Stimulated activated CD8-positive, alpha-beta memory T cell treated with anti-CD3 and anti-CD28 coated beads, Interleukin-7, amount 100 ng/mL, for 4 hours (primary cell): ENCODE measurements at regions not wholly inside any gene's neighbourhood (a gene's known extent, or its start where the extent isn't known, plus 50 kb on each side); places are given as distances from the start of the nearest gene placed in this dataset.
A peak's percentile ranks its signal among the peaks of the same experiment; 100 is the strongest.

Experiments used
- DNase-seq, 2 donors: peaks; one replicate each; pipeline ENCODE4 v3.0.0-alpha.2; 2020; ENCODE audit warnings: low read depth in 2 of 2

DNA sequence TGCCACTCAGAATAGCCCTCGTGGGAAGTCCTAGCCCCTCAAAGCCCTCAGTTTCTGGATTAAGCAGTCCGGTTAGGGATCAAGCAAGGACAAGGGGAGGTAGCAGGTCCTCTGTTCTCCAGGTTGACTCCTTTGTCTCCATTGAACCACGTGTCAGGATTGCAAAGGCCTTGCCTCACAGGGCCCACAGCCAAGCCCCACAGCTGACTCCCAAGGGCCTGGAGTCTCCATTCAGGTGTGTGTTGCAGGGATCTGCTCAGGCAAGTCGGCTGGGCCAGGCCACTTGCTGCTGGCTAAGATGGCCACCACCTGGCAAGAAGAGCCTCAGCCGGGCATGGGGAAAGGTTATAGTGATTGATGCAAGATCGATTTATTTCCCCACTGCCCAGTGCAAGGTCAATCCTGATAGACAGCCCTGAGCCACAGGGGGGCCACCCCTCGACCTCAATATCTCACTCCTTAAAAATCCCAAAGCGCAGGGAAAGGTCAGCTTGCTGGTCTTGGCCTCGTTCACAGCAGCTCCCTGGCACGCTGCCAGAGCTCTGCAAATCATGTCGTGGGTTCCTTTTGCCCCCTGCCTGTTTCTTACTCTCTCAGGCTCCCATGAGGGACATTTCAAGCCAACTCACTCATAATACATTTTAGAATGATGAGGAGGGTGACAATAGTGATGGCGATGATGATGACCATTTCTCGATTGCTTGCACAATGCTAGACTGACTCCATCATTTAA is 75.9 kb downstream of the EDN3 start:
- no peak for DNase-seq

DNA sequence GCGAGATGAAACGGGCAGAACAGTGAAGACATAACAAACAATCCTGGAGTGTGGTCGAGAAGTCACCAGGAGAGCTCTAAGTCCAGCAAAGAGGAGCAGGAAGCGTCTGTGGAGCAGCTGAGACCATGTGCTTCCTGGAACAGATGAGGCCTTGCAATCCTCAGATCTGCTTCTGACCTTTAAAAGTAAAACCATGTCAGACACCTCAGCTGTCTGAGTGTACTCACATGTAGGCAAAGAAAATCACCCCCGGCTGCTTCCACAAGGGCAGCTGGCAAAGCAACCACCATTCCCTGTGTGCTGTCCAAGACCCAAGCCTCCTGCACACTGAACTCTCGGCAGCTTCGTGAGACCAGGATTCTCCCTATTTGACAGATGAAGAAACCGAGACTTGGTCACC is 76.6 kb downstream of the EDN3 start:
- no peak for DNase-seq

DNA sequence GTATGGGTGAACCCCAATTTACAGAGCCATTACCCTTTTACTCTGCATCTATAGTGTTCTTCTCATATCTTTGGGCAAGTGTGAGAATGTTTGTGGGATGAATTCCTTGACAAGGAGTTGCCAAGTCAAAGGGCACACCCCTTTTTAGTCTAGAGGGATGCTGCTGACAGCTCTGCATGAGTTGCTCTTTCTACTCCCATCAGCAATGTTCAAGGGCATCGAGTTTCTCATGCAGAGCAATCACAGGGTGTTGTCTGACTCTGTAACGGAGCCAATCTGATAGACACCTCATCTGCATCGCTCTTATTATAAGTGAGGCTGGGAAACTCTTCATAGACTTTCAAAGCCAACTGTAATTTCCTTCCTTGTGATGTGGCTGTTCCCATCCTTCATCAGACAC is 77.4 kb downstream of the EDN3 start:
- no peak for DNase-seq

DNA sequence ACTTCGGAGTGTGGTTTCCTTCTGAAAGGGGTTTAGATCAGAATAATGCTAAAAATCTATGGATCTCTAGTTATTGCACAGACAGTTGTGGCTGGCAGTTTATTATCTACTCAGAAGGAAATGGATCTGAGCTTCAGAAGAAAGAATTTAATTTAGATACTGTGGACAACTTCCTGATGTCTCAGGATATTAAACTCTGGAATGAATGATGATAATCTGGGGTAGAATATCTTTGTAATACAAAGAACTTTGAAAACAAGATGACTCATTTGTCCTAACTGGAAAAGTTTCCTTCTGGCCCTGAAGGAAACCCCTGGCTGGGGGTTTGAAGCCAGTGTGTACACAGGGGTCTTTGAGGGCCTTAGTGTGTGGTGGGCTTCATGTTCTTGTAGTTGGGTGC is 78.0 kb downstream of the EDN3 start:
- no peak for DNase-seq

DNA sequence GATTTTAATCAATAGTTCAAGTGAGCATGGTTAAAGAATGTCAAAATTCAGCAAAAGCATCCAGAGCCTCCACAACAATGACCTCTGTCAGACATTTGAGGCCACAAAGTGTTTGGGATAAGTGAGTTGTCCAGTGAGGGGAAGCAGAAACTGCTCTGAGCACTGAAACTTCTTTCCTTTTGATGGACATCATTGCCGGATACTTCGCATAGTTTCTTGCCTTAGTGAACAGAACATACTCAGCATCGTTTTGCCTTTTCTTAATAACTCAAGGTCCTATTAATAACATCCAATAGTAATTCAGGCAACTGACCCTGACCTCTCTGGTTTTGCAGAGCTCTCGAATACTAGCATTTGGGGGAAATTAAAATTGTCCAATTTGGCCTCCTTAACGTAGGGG is 78.6 kb downstream of the EDN3 start:
- no peak for DNase-seq

DNA sequence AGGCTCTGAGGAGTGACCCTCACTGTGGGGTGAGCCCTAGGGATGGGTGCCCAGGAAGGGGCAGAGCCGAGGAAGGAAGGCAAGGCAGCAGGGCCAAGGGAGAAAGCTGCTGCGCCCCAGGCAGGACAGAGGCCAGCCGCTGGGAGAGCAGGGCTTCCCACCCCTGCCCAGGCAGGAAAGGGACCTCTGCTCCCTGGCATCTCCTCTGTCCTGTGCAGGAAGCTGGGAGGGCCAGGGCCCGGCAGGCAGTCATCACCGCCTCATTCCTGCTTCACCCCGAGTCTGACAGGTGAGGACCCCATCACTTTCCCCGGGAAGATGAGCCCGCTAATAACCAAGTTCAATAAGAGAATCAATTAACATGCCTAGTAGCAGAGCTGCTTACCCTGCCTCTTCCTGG is 81.3 kb downstream of the EDN3 start:
- no peak for DNase-seq

DNA sequence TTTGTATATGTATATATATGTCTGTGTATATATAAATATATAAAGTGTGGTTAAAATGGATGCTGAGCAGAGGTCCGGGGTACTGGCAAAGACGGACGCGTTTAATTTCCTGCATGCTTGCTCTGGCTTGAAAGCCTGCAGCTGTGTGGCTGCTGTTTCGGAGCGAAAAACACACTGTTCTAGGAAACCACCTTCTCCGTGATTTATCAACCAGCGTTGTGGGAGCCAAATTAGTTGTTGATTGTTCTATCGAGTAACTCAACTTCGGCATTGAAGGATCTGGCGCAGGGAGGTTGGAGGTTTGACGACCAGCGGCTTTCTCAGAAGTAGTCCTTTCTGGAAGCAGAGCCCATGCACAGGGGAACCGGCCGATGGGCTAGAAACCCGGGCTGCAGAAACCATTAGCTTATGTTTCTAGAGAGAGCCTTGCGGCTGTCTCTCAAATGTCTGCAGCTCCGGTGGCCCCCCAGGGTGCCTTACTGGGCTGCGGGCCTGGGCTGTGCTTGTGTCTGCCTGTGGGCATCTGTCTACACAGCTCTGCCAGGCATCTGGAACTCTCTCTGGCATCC is 81.8 kb downstream of the EDN3 start:
- no peak for DNase-seq

DNA sequence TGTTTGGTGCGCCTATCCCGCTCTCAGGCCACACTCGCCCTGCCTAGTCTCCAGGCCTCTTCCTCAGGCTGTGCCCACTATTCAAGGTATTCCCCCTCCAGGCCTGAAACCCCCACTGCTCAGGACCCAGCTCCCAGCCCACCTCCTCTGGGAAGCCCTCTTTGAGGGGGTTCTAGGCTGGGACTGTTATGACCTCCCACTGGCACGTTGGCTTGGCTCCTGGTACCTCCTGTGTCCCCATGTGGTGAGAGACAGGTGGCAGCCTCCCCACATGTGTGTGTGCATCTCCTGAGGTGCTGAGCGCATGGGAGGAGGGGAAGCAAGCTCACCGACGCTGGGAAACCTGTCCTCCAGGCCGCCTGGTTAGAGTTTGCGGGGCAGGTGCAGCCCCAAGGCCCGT is 82.5 kb downstream of the EDN3 start:
- no peak for DNase-seq

DNA sequence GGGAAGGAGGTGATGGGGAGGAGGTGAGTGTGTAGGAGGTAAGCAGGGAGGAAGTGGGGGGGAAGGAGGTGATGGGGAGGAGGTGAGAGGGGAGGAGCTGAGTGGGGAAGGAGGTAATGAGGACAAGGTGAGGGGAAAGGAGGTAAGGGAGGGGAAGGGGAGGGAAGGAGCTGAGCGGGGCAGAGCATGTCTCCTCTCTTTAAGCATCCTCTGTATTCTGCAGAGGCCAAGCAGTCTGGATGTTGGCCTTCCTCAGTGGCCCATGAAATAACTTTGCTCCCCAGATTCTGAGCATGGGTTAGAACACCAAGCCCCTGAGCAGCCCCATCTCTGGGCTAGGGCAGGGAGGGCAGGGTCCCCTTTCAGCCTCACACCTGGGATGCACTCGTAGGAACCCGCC is 84.6 kb downstream of the EDN3 start:
- DNase-seq: no peak

DNA sequence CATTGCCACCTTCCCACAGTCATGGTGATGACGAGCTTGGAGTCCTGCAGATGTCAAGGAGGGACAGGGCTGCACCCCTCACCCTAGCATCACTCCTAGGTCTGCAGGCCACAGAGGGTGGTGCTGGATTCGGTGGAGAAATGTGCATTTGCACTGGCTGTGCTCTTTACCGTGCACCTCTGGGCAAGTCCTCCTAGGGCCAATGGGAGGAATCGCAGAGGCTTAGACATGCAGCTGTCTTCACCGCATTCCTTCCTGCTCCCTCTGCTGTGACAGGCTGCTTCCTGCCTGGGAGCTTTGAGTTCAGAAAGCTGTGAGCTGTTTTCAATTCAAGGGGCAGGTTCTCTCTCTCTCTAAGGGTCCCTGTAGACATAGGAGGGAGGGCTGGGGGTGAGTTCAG is 85.1 kb downstream of the EDN3 start:
- no peak for DNase-seq

DNA sequence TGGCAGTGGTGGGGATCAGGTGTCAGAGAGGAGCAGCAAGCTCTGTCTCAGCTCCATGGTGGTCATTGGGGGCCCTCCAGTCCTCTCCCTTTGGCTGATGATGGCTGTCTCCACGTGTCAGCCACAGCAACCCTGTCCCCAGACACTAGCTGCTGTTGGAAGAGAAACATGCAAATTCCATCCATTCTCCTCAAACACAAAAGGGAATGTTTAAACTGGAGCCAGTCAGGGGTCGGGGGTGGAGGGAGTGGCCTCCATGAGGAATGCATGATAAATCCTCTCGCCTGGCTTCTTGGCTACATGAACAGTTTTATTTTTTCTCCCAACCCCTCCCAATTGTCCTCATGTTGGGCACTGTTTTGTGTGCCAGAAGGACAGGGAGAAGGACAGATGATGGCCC is 86.4 kb downstream of the EDN3 start:
- DNase-seq: no peak

DNA sequence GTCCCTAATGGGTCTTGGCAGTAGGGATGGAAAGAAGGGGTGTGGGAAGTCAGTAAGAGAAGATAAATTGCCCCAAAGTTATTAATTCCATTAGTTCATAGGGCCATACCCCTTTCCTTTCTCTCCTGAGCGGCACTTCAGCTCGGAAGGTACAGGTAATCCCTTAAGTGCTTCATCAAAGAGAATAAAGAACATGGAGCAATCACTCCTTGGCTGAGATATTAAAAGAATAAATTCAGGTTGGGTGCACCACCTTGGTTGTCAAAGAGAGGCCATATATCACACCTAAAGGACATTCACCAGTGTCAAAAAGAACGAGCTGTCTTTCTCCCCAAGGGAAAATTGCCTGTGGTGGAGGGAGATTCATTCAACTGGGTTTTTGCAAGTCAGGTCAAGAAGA is 87.5 kb downstream of the EDN3 start:
- no peak for DNase-seq

DNA sequence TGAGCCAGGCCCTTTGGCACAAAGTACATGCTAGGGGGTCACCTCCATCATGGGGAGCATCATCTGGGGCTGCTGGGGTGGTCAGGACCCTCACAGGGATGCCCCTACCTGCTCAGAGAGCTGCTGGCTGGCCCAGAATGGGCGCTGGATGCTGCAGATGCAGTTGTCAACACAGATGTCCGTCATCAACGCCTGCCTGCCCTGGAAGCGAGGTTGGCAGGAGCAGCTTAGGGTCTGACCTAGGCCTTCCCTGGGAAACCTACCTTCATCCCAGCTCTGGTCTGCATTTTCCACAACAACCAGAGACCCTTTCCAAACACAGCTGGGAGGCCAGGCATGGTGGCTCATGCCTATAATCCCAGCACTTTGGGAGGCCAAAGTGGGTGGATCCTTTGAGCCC is 88.0 kb downstream of the EDN3 start:
- no peak for DNase-seq

DNA sequence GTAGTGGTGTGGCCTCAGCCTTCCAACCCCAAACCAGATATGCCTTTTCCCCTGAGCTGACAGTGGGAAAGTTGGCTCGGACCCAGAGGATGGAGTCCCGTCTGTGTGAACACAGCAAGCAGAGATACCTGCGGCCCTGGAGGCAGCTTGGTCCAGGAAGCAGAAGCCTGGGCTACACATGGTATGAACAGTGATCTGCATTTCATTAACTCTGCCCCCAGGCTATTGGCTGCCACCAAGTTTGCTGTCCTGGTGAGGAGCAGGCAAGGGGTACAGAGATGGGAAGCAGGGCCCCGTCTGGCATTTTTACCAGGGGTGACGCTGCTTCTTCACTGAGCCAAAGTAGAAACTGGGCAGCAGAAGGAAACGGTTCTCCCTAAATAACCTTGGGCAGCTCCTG is 90.0 kb downstream of the EDN3 start:
- no peak for DNase-seq

DNA sequence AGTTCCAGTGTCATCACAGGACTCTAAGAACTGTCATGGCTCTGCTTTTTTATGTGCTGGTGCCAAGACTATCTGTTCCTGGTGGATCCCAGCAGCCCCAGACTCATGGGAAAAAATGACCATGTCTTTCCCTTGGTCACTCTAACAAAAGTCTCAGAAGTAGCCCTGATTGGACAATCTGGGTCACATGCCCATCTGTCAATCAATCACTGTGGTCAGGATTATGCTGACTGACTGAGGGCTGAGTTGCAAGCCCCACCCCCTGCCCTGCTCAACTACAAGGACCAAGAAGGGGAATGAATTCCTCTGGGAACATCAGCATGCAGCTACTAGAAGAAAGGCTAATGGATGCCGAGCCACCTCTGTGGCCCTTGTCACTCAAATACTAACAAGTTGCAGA is 91.6 kb downstream of the EDN3 start:
- no peak for DNase-seq

DNA sequence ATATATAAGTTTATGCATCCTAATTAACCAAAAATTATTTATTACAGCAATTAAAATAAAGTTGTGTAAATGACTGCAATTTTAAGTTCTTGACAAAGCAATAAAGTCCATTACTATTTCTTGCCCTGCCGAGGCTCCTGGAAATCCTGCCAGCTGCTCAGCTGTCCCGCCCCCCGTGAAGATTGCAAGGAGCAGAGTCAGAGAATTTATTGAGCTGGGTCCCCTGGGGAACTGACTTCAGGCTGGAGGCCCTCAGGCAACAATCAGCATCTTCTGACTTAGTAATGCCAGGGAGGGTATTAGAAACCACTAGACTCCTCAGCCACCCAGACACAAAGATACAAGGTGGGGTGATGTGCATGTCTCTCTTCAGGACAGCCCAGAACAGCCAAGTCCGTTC is 92.3 kb downstream of the EDN3 start:
- no peak for DNase-seq

DNA sequence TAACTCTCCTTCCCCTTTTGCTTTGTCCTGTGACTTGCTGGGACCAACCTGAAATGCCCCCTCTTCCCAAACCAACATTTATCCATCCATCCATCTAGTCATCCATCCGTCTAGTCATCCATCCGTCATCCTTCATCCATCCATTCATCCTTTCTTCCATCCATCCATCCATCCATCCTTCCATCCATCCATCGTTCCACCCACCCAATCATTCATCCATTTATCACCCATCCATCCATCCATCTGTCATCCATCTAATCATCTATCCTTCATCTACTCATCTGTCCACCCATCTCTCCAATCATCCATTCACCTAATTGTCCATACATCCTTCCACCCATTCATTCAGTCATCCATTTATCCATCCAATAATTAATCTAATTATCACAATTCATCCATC is 92.7 kb downstream of the EDN3 start:
- DNase-seq: no peak

DNA sequence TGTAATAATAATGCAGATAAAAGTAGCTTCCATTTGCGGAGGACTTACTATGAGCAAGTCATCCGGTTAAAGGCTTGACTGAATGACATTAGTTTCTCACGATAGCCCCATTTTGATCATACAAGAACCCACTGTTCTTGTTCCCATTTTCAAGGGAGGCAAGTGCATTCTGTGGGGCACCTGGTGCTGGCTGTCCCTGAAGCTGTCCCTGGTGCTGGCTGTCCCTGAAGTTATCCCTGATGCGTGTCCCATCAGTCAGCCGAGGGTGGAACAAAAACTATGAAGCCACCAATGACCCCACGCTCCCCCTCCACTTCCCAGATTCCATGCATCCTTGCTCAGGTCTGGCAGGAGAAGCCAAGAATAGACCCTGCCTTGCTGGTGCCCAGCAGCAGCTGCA is 95.3 kb downstream of the EDN3 start:
- DNase-seq: no peak

DNA sequence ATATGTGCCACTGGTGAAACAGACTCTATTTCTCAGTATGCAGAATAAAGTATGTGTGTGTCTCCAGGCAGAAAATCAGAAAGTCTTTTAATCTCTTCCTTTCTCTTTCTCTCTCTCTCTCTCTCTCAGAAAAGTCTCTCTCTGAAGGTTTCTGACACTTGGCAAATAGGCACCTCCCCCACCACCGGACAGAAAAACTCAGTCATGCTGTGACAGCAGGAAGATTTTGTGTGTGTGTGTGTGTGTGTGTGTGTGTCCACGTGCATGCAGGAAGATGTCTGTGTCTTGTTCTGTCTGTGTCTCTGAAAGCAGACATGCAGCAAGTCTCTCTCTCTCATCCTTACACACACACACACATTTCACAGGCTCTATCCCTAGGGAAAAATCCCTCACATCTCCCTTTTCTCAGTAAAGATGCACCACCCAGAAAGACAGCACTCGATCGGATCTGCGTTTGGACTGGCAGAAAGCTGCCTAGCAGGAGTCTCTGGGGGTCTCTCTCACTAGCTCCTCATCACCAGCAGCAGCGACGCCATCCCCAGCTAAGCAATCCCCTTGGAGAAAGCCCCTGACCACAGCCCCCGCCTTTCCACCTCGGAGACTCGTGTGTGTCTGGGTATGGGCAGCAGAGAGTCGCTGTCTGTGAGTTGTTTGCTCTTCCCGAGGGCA is 98.3 kb downstream of the EDN3 start:
- DNase-seq: no peak

DNA sequence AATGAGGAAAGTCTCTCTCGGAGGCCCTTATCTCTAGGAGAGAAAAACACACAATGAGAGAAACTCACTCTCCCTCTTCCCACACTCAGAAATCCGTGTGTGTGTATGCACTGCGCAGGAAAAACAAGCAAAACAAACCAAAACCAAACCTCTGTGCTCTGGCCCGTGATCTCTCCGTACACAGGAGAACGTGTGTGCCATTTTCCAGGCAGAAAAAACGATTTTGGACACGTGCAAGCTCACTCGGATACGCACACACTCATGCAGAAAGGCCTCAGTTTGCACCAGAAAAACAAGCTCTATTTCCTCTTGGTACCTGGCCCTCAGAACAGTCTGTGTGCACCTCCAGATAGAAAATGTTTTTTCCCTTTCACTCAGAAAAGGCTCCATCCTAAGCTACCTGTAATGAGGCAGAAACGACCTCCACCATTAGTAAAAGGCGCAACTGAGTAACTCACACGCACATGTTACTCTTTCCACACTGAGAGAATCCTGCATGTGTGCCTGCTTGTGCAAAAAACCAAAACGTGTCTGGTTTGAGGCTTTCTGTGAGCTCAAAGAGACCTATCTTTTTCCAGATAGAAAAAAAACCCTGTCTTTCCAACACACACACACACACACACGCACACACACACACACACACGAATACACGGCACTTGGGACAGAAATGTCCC is 99.2 kb downstream of the EDN3 start:
- DNase-seq: no peak

DNA sequence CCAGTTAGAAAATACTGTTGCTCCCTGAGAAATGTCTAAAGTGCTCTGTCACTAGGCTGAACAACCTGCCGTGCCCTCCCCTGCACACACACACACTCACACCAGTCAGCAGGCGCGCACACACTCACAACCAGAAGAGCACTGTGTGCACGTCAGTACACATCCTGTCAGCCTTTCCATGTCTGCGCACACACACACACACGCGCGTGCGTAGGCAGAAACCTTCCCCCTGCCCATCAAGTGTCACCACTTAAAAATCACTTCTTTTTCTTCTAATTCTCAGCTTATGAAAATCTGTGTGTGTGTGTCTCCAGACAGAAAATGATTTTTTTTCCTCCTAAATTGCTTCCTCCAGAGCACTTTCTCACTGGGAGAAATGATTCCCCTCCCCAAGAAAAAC is 100.3 kb downstream of the EDN3 start:
- DNase-seq: peak; percentile 2 to 9

DNA sequence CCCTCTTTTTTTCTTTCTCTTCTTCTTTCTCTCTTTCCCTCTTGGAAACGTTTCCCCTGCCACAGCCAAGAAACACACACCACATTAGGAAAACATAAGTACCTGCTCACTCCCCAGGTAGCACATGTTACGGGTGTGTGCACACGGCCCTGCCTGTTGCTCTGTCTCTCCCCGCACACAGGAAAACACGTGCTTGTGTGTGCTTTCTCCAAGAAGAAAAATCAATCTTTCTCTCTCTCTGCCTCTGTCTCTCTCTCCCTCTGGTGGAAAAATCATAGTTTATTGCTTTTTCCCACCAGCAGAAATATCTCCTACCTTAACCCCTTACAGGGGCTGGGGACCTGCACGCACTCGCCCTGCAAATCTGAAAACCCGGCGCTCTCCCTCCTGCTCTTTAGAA is 102.3 kb downstream of the EDN3 start:
- no peak for DNase-seq
